Karpas-422 (cell line): ENCODE measurements at regions not wholly inside any gene's neighbourhood (a gene's known extent, or its start where the extent isn't known, plus 50 kb on each side); places are given as distances from the start of the nearest gene placed in this dataset.
"Not testable (repeated sequence)": the region's sequence is repeated elsewhere in the genome, so short reads cannot be mapped to it uniquely, and the experiment has no call there.

Experiments
- DNase-seq: peaks from one replicate; pipeline ENCODE4 v3.0.0-alpha.2; 2015
- H2AFZ ChIP-seq: fragments of 200-600 bp; sonication (generic); 2 replicates; pipeline ENCODE4 v1.6.1; 2014; ENCODE audit warnings: antibody characterized with exemption, low read length, mixed read lengths
- H3K27ac ChIP-seq: fragments of 200-600 bp; sonication (generic); 2 replicates; pipeline ENCODE4 v1.5.1; 2014; ENCODE audit warnings: mild to moderate bottlenecking, low read length, moderate library complexity
- H3K27me3 ChIP-seq: fragments of 200-600 bp; sonication (generic); 2 replicates; pipeline ENCODE4 v1.6.1; 2014; ENCODE audit warnings: low read length, mixed read lengths
- H3K36me3 ChIP-seq: fragments of 200-600 bp; sonication (generic); 2 replicates; pipeline ENCODE4 v1.6.1; 2014; ENCODE audit warnings: low read length, mixed read lengths; ENCODE audit not compliant: insufficient read depth
- H3K4me1 ChIP-seq: fragments of 200-600 bp; sonication (generic); 2 replicates; pipeline ENCODE4 v1.6.1; 2014; ENCODE audit warnings: mild to moderate bottlenecking, low read length, mixed read lengths
- H3K4me2 ChIP-seq: fragments of 200-600 bp; sonication (generic); 2 replicates; pipeline ENCODE4 v1.6.1; 2014; ENCODE audit warnings: low read length, low read depth, mild to moderate bottlenecking; ENCODE audit not compliant: poor library complexity, severe bottlenecking
- H3K4me3 ChIP-seq: fragments of 200-600 bp; sonication (generic); 2 replicates; pipeline ENCODE4 v1.5.1; 2014; ENCODE audit warnings: mild to moderate bottlenecking, antibody characterized with exemption, low read length, mixed read lengths
- H3K79me2 ChIP-seq: fragments of 200-600 bp; sonication (generic); 2 replicates; pipeline ENCODE4 v1.6.1; 2014; ENCODE audit warnings: mild to moderate bottlenecking, low read length, mixed read lengths
- H3K9ac ChIP-seq: fragments of 200-600 bp; sonication (generic); 2 replicates; pipeline ENCODE4 v1.6.0; 2014; ENCODE audit warnings: low read length
- H3K9me2 ChIP-seq: fragments of 200-600 bp; sonication (generic), shearing (Covaris generic); replicated peaks from 2 replicates; pipeline ENCODE4 v1.6.0; 2014; ENCODE audit warnings: mild to moderate bottlenecking, low read length, moderate library complexity; ENCODE audit not compliant: insufficient read depth
- H3K9me3 ChIP-seq: fragments of 300-700, 200-600 bp; sonication (generic); 2 replicates; pipeline ENCODE4 v1.6.1; 2014; ENCODE audit warnings: low read length, mixed read lengths
- H4K20me1 ChIP-seq: fragments of 200-600 bp; sonication (generic); 2 replicates; pipeline ENCODE4 v1.6.1; 2014; ENCODE audit warnings: mild to moderate bottlenecking, antibody characterized with exemption, low read length, low read depth; ENCODE audit not compliant: insufficient read depth

DNA sequence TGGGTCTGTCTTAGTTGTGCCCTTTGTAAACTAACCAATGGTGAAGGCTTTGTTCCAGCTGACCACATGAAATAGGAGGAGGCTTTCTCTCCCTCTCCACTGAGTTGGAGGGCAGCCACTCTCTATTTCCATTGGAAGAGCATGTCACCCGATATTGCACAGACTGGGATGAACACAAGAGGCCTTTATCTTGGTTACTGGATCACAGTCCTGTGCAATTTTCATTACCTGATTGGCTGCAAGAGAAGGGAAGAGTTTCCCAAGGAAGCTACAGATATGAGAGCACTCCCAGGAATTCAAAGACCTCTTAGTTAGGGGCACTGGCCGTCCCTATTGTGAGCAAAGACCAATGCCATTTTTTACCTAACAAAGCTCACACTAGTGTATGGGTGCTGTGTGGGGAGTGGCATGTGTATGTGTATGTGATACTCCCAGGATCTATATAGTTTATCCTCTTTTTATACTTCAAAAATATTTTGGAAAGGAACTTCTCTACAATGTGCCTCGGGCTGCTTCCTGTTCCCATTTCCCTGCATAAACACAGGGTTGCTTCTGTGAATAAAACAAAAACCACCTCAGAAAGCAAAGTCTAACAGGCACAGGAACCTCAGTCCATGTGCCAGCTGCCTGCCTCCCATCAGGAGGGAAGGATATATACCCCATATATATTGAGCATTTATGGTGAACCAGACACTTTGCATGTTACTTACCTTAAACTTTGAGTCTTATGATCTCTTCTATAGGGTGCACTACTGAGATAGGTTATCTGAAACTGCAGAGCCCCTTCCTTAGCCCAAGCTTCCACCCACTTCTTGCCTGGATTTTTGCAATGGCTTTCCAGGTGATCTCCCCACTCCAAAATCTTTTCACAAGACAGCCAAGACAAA, 126.5 kb downstream of the RASSF10 start:
- H2AFZ ChIP-seq = no peak overlapping the region
- H3K9me3 ChIP-seq = no peaks in the 10 kb centered on the region
- H3K9me2 ChIP-seq = no peaks in the 10 kb centered on the region
- H3K4me2 ChIP-seq = no peak overlapping the region
- no peaks in the 10 kb centered on the region for H3K4me1 ChIP-seq
- no peaks in the 10 kb centered on the region for H3K27me3 ChIP-seq
- H3K79me2 ChIP-seq = no peaks in the 10 kb centered on the region
- no peaks in the 10 kb centered on the region for H4K20me1 ChIP-seq
- H3K4me3 ChIP-seq = no peak overlapping the region
- no peak overlapping the region for H3K27ac ChIP-seq
- no peak for DNase-seq
- H3K36me3 ChIP-seq = no peaks in the 10 kb centered on the region
- H3K9ac ChIP-seq = no peak overlapping the region

DNA sequence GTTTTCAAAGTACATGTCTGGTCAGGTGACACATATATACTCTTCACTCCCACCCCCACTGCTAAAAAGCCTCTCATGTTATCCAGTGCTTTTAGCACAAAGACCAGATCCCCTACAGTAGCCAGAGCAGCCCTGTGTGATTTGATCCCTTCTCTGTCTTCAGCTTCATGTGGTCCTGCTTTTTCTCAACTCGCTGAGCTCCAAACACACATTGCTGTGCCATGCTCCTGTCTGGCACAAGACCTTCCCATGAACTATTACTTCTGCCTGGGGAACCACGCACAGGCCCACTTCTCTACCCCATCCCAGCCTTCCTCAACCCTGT, 127.1 kb downstream of the RASSF10 start:
- no peak overlapping the region for H3K9ac ChIP-seq
- no peak overlapping the region for H3K4me2 ChIP-seq

DNA sequence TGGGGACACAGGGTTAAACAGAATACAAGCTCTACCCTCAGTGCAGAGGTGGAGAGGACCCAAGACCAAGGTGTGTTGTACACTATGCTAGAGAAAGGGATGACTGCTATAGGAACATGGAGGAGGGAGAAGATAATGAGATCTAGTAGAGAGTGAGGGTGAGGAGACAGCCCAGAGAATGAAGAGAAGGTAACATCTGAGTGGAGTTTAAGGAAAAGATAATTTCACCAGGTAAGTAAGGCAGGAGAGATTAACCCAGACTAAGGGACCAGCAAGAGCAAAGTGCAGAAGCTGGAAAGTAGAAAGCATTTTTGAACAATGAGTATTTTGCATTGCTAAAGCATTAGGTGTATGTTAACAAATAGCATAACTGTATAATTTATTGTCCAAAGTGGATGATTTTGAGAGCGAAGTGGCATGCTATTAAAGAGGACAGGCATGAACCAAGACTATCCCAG, 128.8 kb downstream of the RASSF10 start:
- no peaks in the 10 kb centered on the region for H3K79me2 ChIP-seq
- H3K9me2 ChIP-seq = no peaks in the 10 kb centered on the region
- H3K9me3 ChIP-seq = no peaks in the 10 kb centered on the region
- no peaks in the 10 kb centered on the region for H4K20me1 ChIP-seq
- no peak overlapping the region for H2AFZ ChIP-seq
- no peak overlapping the region for H3K27ac ChIP-seq
- no peak overlapping the region for H3K4me3 ChIP-seq
- H3K27me3 ChIP-seq = no peaks in the 10 kb centered on the region
- H3K9ac ChIP-seq = no peak overlapping the region
- no peak overlapping the region for H3K4me2 ChIP-seq
- H3K36me3 ChIP-seq = no peaks in the 10 kb centered on the region
- no peaks in the 10 kb centered on the region for H3K4me1 ChIP-seq
- DNase-seq = no peak

More for the DNA sequence above, 127.1 kb downstream of the RASSF10 start:
- Histone ChIP-seq H3K9me2 (no peaks in the 10 kb centered on the region), H3K79me2 (no peaks in the 10 kb centered on the region), H3K4me1 (no peaks in the 10 kb centered on the region), H3K27me3 (no peaks in the 10 kb centered on the region), H3K27ac (no peak overlapping the region), H3K4me3 (no peak overlapping the region), H3K36me3 (no peaks in the 10 kb centered on the region), H2AFZ (no peak overlapping the region), H4K20me1 (no peaks in the 10 kb centered on the region), H3K9me3 (no peaks in the 10 kb centered on the region)
- DNase-seq = no peak

DNA sequence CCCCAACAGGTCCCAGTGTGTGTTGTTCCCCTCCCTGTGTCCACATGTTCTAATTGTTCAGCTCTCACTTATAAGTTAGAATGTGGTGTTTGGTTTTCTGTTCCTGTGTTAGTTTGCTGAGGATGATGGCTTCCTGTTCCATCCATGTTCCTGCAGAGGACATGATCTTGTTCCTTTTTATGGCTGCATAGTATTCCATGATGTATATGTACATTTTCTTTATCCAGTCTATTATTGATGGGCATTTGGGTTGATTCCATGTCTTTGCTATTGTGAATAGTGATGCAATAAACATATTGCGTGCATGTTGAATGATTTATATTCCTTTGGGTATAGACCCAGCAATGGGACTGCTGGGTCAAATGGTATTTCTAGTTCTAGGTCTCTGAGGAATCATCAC, 130.0 kb downstream of the RASSF10 start:
- not testable (repeated sequence) for H3K9me2 ChIP-seq, H3K4me3 ChIP-seq, H3K27ac ChIP-seq, H3K9me3 ChIP-seq, H4K20me1 ChIP-seq, DNase-seq, H3K79me2 ChIP-seq, H3K36me3 ChIP-seq, H3K27me3 ChIP-seq, H3K9ac ChIP-seq, H3K4me1 ChIP-seq, H2AFZ ChIP-seq, H3K4me2 ChIP-seq

DNA sequence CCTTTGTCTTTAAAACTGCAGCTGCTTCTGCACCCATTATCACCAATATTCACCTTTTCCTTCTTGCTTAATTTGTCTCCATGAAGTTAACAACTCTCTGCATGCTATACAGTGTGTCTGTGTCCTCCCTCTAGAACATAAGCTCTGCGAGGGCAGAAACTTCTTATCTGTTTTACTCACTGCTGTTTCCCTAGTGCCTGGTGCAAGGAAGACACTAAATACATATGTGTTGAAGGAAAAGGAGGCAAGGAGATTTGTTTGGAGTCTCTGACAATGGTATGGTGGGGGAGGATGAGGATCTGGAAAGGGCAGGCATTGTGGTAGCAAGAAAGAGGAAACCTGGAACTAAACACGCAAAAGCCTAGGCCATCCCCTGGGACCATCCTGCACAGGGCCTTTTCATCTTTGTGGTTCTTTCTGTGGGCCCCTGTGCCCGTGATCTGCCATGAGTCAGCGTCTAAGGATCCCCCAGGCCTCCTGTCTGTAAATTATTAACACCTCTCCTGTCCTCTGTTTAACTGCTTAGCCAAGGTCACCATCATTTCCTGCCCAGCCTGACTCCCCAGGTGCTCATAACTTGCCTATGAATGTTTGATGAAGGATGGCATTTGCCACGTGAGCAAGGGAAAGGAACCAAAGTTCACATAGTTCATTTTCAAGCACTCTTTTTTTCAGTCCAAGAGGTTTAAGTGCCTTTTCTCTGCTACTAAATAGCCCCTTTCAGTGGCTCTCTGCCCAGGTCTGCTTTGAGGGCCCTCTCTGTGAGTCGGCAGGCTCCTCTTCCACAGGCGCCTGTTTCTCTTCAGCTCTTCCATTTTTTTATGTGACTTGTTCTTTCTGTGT, 131.1 kb downstream of the RASSF10 start:
- no peak overlapping the region for H3K4me2 ChIP-seq
- H3K4me3 ChIP-seq = no peak overlapping the region
- no peak overlapping the region for H2AFZ ChIP-seq
- H3K36me3 ChIP-seq = no peaks in the 10 kb centered on the region
- no peaks in the 10 kb centered on the region for H3K79me2 ChIP-seq
- no peak overlapping the region for H3K27ac ChIP-seq
- DNase-seq = no peak
- H3K9ac ChIP-seq = no peak overlapping the region
- no peaks in the 10 kb centered on the region for H3K4me1 ChIP-seq
- H3K27me3 ChIP-seq = no peaks in the 10 kb centered on the region
- no peaks in the 10 kb centered on the region for H3K9me3 ChIP-seq
- H3K9me2 ChIP-seq = no peaks in the 10 kb centered on the region
- H4K20me1 ChIP-seq = no peaks in the 10 kb centered on the region

DNA sequence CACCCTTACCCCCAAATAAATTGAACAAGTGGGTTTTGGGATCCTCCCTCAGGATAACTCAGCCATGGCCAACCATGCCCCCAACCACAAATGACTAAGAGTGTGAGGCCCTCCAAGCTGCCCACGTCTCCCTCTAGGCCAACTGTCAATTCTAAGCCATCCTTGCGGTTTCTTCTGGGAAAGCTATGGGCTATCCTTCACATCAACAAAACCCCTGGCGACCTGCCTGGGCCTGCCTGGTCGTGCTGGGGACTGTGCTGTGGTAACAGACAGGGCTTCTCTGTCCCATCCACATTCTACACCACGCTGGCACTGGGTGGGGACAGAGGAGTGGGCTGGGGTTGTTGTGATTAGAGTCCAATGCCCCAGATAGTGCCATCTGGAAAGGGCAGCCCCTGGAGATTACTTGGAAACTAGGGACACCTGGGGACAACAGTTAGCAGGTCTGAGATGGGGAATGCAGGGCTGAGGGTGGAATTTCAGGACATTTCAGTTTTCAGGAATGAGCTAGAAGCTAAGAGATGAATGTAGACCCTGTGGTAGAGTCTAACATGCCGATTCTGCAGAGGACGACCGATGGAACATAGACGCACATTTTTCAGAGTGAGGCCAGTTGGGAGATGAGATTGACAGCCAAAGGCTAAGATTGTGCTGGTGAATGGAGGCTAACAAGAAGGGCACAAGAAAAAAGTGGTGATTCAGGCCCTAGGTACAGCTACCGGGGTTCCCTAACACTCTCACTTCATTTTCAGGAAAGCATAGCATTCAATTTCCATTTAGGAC, 131.9 kb downstream of the RASSF10 start:
- H3K9me2 ChIP-seq = no peaks in the 10 kb centered on the region
- no peaks in the 10 kb centered on the region for H4K20me1 ChIP-seq
- H2AFZ ChIP-seq = no peak overlapping the region
- H3K4me1 ChIP-seq = no peaks in the 10 kb centered on the region
- H3K27me3 ChIP-seq = no peaks in the 10 kb centered on the region
- DNase-seq = no peak
- no peak overlapping the region for H3K4me2 ChIP-seq
- H3K36me3 ChIP-seq = no peaks in the 10 kb centered on the region
- H3K27ac ChIP-seq = no peak overlapping the region
- no peak overlapping the region for H3K9ac ChIP-seq
- no peak overlapping the region for H3K4me3 ChIP-seq
- H3K79me2 ChIP-seq = no peaks in the 10 kb centered on the region
- H3K9me3 ChIP-seq = no peaks in the 10 kb centered on the region

DNA sequence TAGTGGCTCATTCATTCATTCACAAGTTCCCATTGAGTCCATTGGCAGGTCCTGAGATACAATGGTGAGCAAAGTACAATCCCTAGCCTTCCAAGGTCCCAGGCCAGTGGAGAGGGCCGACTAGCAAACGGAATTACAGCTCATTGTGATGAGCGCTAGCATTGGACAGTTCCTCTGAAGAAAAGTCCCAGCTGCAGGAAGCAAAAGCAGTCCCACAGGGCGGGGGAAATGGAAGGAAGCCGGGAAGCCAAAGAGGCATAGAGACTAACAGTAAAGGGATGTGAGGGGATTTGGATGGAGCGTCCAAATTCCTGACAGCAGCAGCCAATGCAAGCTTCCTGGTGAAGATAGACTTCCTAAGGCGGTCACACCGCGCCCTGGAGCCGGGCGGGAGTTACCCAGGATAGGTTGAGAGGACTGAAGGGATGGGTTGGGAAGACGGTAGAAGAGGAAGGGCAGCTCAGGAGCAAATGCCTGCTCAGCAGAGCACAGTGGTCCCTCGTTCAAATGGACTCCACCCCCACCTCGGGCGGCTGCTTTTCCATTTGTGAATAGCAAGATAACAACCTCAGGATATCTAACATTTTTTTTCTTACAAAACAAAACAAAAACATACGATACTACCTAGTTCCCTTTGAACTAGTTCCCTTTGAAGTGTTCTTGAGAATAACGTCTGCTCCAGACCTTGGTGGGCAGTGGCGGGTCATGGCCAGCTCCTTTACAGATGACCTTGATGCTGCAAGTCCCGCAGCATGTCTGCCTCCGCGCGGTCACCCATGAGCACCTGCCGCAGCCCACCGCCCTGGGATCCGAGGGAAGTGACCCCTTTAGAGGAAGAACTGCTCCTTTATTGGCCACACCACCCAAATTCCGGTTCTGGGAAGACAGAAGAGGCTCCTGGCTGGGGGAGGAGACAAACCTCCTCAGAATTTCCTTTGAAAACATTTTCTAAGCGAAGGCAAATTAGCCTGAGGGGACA, 132.9 kb downstream of the RASSF10 start:
- Histone ChIP-seq H3K79me2 (no peaks in the 10 kb centered on the region), H2AFZ (no peak overlapping the region), H3K9ac (no peak overlapping the region), H3K9me2 (no peaks in the 10 kb centered on the region), H3K27ac (no peak overlapping the region), H3K4me1 (no peaks in the 10 kb centered on the region), H4K20me1 (no peaks in the 10 kb centered on the region), H3K27me3 (no peaks in the 10 kb centered on the region), H3K4me3 (no peak overlapping the region), H3K4me2 (no peak overlapping the region), H3K36me3 (no peaks in the 10 kb centered on the region), H3K9me3 (no peaks in the 10 kb centered on the region)
- no peak for DNase-seq
